WERI-Rb-1 (cell line): ENCODE measurements at regions not wholly inside any gene's neighbourhood (a gene's known extent, or its start where the extent isn't known, plus 50 kb on each side); places are given as distances from the start of the nearest gene placed in this dataset.

Experiments
- DNase-seq: peaks from one replicate; pipeline ENCODE4 v3.0.0-alpha.2; 2020
- H3K27ac ChIP-seq: fragments of 250-450 bp; sonication (Bioruptor Pico); 2 replicates; pipeline ENCODE4 v1.5.1; 2020; ENCODE audit warnings: mild to moderate bottlenecking, moderate library complexity
- H3K27me3 ChIP-seq: fragments of 250-450 bp; sonication (Bioruptor Pico); 2 replicates; pipeline ENCODE4 v1.5.1; 2021; ENCODE audit warnings: mild to moderate bottlenecking, low read depth, moderate library complexity; ENCODE audit not compliant: insufficient read depth, severe bottlenecking
- H3K36me3 ChIP-seq: fragments of 250-450 bp; sonication (Bioruptor Pico); 2 replicates; pipeline ENCODE4 v1.5.1; 2020; ENCODE audit warnings: mild to moderate bottlenecking, moderate library complexity
- H3K4me3 ChIP-seq: 2 replicates; pipeline ENCODE4 v1.5.1; 2011; ENCODE audit warnings: low read depth, mild to moderate bottlenecking, control low read depth, low read length
- H3K9me3 ChIP-seq: fragments of 250-450 bp; sonication (Bioruptor Pico); 2 replicates; pipeline ENCODE4 v1.5.1; 2021; ENCODE audit warnings: mild to moderate bottlenecking, moderate library complexity; ENCODE audit not compliant: severe bottlenecking
- TF ChIP-seq, protein P1 (sequence below): IDR thresholded peaks from 2 replicates; pipeline ENCODE4 v1.5.1; 2011; ENCODE audit warnings: low read depth, mild to moderate bottlenecking, control low read depth, inconsistent platforms, low read length

DNA sequence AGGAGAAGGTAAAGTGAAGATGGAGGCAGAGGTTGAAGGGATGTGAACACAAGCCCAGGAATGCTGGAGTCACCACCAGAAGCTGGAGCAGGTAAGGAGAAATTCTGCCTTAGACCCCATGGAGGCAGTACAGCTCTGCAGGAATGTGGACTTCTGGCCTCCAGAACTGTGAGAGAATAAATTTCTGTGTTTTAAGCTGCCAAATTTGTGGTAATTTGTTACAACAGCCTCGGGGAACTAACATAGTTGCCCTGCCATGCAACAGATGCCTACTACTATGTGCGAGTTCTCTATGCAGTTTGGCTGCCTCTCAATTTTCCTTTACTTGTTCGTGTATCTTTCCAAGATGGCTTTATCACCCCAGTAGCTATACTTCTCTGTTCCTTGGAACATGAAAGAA lies 394.1 kb downstream of the TUSC7 start:
- TF ChIP-seq, protein P1, sequence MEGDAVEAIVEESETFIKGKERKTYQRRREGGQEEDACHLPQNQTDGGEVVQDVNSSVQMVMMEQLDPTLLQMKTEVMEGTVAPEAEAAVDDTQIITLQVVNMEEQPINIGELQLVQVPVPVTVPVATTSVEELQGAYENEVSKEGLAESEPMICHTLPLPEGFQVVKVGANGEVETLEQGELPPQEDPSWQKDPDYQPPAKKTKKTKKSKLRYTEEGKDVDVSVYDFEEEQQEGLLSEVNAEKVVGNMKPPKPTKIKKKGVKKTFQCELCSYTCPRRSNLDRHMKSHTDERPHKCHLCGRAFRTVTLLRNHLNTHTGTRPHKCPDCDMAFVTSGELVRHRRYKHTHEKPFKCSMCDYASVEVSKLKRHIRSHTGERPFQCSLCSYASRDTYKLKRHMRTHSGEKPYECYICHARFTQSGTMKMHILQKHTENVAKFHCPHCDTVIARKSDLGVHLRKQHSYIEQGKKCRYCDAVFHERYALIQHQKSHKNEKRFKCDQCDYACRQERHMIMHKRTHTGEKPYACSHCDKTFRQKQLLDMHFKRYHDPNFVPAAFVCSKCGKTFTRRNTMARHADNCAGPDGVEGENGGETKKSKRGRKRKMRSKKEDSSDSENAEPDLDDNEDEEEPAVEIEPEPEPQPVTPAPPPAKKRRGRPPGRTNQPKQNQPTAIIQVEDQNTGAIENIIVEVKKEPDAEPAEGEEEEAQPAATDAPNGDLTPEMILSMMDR, result peak; percentile 27
- Histone ChIP-seq H3K4me3 (no peak overlapping the region), H3K9me3 (no peaks in the 10 kb centered on the region), H3K36me3 (no peaks in the 10 kb centered on the region), H3K27ac (no peak overlapping the region), H3K27me3 (peaks cover 47% of the 10 kb centered on the region)
- DNase-seq, result no peak

DNA sequence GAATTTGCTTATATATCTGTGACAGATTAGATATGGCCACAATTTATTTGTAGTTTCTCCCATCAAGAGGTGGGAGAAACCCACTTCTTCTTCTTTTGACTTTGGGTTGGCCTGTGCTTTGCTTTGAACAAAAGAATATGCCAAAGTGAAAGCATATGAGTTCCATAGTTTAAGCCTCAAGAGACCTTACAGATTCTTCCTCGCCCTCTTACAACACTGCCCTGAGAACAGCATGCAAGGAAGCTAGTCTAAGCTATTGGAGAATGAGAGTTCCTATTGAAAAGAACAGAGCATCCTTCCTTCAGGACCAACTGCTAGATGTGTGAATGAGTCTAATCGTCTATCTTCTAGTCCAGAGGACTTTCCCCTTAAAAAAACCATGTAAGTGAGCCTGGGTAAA lies 394.8 kb downstream of the TUSC7 start:
- no peak for DNase-seq
- Histone ChIP-seq H3K36me3 (no peaks in the 10 kb centered on the region), H3K27me3 (peaks cover 45% of the 10 kb centered on the region), H3K27ac (no peak overlapping the region), H3K9me3 (no peaks in the 10 kb centered on the region), H3K4me3 (no peak overlapping the region)
- TF ChIP-seq, protein P1, result no peak

DNA sequence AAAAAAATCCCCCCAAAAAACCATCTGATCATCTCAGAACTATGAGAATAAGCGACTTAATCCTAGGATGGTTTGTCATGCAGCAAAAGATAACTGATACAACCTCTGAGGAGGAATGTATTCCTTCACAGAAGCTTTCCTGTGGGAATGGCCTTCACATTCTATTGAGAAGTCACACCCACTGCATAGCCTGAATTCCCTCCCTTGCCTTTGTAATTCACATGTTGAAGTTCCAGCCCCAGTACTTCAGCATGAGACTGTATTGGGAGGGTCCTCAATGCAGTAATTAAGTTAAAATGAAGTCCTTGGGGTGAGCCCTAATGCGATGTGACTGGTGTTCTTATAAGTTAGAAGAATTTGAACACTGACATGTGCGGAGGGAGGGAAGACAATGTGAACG lies 395.2 kb downstream of the TUSC7 start:
- no peak overlapping the region for H3K4me3 ChIP-seq
- no peak overlapping the region for H3K27ac ChIP-seq
- TF ChIP-seq, protein P1, result no peak
- DNase-seq, result no peak
- no peaks in the 10 kb centered on the region for H3K36me3 ChIP-seq
- H3K27me3 ChIP-seq, result peaks cover 46% of the 10 kb centered on the region
- H3K9me3 ChIP-seq, result no peaks in the 10 kb centered on the region

DNA sequence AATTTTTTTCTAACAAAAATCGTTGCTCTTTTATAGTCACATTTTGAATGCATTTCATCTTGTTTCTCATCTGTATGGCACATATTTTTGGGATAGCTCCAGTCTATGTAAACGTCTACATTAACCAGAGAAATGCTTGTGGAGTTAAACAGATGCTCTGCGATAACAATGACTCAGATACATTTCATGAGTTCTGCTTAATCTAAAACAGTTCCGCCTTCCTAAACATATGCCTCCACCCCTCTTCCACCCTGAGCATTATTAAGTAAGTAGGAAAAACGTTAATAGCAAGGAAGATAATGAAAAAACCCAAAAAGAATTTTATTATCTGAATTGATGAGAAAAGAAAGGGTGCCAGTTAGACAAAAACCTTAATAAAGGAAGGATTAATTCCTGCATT lies 396.1 kb downstream of the TUSC7 start:
- TF ChIP-seq, protein P1, result no peak
- Histone ChIP-seq H3K27ac (no peak overlapping the region), H3K36me3 (no peaks in the 10 kb centered on the region), H3K27me3 (peaks cover 53% of the 10 kb centered on the region), H3K4me3 (no peak overlapping the region), H3K9me3 (no peaks in the 10 kb centered on the region)
- no peak for DNase-seq

DNA sequence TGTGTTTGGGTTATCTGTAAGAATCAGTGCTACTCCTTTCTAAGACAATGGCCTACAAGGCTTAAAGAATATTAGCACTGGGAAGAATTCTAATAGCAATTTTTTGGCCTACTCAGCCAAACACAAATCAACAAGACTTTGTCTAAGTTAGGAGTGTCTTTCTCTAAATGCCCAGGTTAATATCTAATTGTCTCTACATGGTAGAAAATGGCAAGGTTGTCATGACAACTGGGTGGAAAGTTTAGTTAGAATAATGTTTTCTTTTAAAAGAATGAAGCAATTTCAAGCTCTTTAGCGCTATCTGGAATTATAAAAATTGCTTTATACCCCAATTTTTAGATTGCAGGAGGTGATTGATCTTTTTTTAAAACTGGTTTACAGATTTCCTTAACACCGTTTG lies 396.8 kb downstream of the TUSC7 start:
- H3K27me3 ChIP-seq, result peaks cover 57% of the 10 kb centered on the region
- DNase-seq, result no peak
- TF ChIP-seq, protein P1, result no peak
- H3K4me3 ChIP-seq, result no peak overlapping the region
- no peak overlapping the region for H3K27ac ChIP-seq
- no peaks in the 10 kb centered on the region for H3K36me3 ChIP-seq
- no peaks in the 10 kb centered on the region for H3K9me3 ChIP-seq

DNA sequence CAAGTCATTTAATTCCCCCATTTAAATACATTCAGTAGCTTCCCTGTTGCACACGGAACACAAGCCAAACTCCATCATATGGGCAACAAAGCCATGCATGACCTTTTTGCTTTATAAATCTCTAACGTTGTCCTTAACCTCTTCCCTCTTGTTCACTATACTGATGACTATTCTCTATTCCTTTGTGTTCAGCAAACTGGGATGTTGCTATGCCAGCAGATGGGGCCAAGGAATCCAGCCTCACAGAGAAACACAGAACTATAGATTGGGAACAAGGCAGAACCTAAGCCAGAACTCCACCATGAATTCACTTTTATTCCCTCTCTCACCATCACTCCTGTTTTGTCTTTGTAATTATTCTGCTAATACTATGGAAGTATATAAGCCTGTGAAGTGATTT lies 398.4 kb downstream of the TUSC7 start:
- peaks cover 55% of the 10 kb centered on the region for H3K27me3 ChIP-seq
- no peaks in the 10 kb centered on the region for H3K9me3 ChIP-seq
- H3K27ac ChIP-seq, result no peak overlapping the region
- no peaks in the 10 kb centered on the region for H3K36me3 ChIP-seq
- no peak for DNase-seq
- H3K4me3 ChIP-seq, result no peak overlapping the region
- TF ChIP-seq, protein P1, result no peak
